ENCODE measurements at regions not wholly inside any gene's neighbourhood (a gene's known extent, or its start where the extent isn't known, plus 50 kb on each side); places are given as distances from the start of the nearest gene placed in this dataset.

GRCh38 chr21:38668067-38668466 lies 137.7 kb upstream of the ETS2 start:
- no peak for TF ChIP-seq EZH2 (IDR thresholded peaks at IDR 0.05)
- TF ChIP-seq CTCF (IDR thresholded peaks at IDR 0.05), result no peak
- TF ChIP-seq EZH2phosphoT487 (IDR thresholded peaks at IDR 0.05), result no peak
